GM23248 (cell line): ENCODE measurements at regions not wholly inside any gene's neighbourhood (a gene's known extent, or its start where the extent isn't known, plus 50 kb on each side); places are given as distances from the start of the nearest gene placed in this dataset.

Source experiments
- DNase-seq: peaks from one replicate; pipeline ENCODE4 v3.0.0-alpha.2; 2015
- H2AFZ ChIP-seq: fragments of 200-600 bp; sonication (generic); 2 replicates; pipeline ENCODE4 v1.6.1; 2016; ENCODE audit warnings: antibody characterized with exemption
- H3F3A ChIP-seq: fragments of 200-600 bp; sonication (generic); 2 replicates; pipeline ENCODE4 v1.6.1; 2016; ENCODE audit warnings: mild to moderate bottlenecking, antibody characterized with exemption, mixed run types; ENCODE audit not compliant: insufficient read depth
- H3K27ac ChIP-seq: fragments of 200-600 bp; sonication (generic); 2 replicates; pipeline ENCODE4 v1.5.1; 2016; ENCODE audit warnings: mild to moderate bottlenecking
- H3K27me3 ChIP-seq: fragments of 200-600 bp; sonication (generic); replicated peaks from 2 replicates; pipeline ENCODE4 v1.6.1; 2016; ENCODE audit warnings: mild to moderate bottlenecking; ENCODE audit not compliant: insufficient read depth
- H3K36me3 ChIP-seq: fragments of 200-600 bp; sonication (generic); 2 replicates; pipeline ENCODE4 v1.6.1; 2016; ENCODE audit warnings: low read depth, mild to moderate bottlenecking
- H3K4me1 ChIP-seq: fragments of 200-600 bp; sonication (generic); 2 replicates; pipeline ENCODE4 v1.6.1; 2016; ENCODE audit warnings: mild to moderate bottlenecking; ENCODE audit not compliant: insufficient read depth
- H3K4me2 ChIP-seq: fragments of 200-600 bp; sonication (generic); one replicate; pipeline ENCODE4 v1.6.1; 2016; ENCODE audit warnings: mild to moderate bottlenecking; ENCODE audit not compliant: unreplicated experiment
- H3K4me3 ChIP-seq: fragments of 200-600 bp; sonication (generic); 2 replicates; pipeline ENCODE4 v1.5.1; 2016; ENCODE audit warnings: mild to moderate bottlenecking
- H3K79me2 ChIP-seq: fragments of 200-600 bp; sonication (generic); 2 replicates; pipeline ENCODE4 v1.6.1; 2016; ENCODE audit warnings: mild to moderate bottlenecking; ENCODE audit not compliant: insufficient read depth
- H3K9ac ChIP-seq: fragments of 200-600 bp; sonication (generic); 2 replicates; pipeline ENCODE4 v1.6.1; 2016; ENCODE audit warnings: mild to moderate bottlenecking
- H3K9me2 ChIP-seq: fragments of 200-600 bp; sonication (generic); 2 replicates; pipeline ENCODE4 v1.6.1; 2016; ENCODE audit warnings: mixed run types, mild to moderate bottlenecking, moderate library complexity; ENCODE audit not compliant: insufficient read depth
- H3K9me3 ChIP-seq: fragments of 200-600 bp; sonication (generic); one replicate; pipeline ENCODE4 v1.6.1; 2017; ENCODE audit warnings: low read depth
- H4K20me1 ChIP-seq: fragments of 200-600 bp; sonication (generic); 2 replicates; pipeline ENCODE4 v1.6.0; 2016; ENCODE audit not compliant: insufficient read depth
- EZH2 ChIP-seq: fragments of 200-600 bp; sonication (generic); IDR thresholded peaks from 2 replicates; pipeline ENCODE4 v1.6.1; 2018; ENCODE audit warnings: antibody characterized with exemption, mild to moderate bottlenecking; ENCODE audit not compliant: insufficient read depth, poor library complexity, severe bottlenecking
- EZH2phosphoT487 ChIP-seq: fragments of 200-600 bp; sonication (generic); IDR thresholded peaks from 2 replicates; pipeline ENCODE4 v1.6.1; 2018; ENCODE audit warnings: antibody characterized with exemption, moderate library complexity, mild to moderate bottlenecking, low read depth; ENCODE audit not compliant: insufficient read depth
- WGBS, 2 experiments: methylation state at CpG; one replicate each; pipeline ENCODE4 v1.1.6; 2015 to 2017; ENCODE audit warnings: low lambda C conversion rate in 2 of 2, low coverage in 1 of 2; ENCODE audit errors: missing lambda C conversion rate in 2 of 2; 5-methylcytosine and 5-hydroxymethylcytosine counted together
- in situ Hi-C: fragments of 300-500 bp; cut with MboI; formaldehyde crosslinking; loops from 2 replicates; pipeline ENCODE4 v1.15.0; 2020

DNA sequence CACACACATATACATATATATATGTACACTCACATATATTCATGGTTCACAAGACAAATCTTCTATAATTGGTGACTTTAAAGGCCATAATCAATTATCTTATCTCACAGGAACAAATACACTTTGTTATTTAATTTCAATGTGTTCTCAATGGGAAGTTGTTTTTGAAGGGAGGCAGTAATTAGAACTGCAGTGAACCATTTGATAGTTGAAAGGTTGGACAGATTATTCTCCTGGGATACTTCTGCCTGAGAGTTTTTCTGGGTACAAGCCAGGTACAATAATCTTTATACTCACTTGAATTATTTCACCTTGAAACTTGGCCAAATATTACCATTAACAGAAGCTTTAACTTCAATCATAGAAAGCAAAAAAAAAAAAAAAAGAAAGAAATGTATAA, 546.6 kb upstream of the LRRTM4 start:
- Histone ChIP-seq H3K27ac (no peak overlapping the region), H3K4me2 (no peak overlapping the region), H3K4me3 (no peak overlapping the region), H2AFZ (no peak overlapping the region), H3K27me3 (no peaks in the 10 kb centered on the region), H3K4me1 (no peaks in the 10 kb centered on the region), H3K9me2 (no peaks in the 10 kb centered on the region), H3K36me3 (no peaks in the 10 kb centered on the region), H3K79me2 (no peaks in the 10 kb centered on the region), H3K9ac (no peak overlapping the region), H3K9me3 (no peaks in the 10 kb centered on the region), H4K20me1 (no peaks in the 10 kb centered on the region), H3F3A (no peaks in the 10 kb centered on the region)
- in situ Hi-C loops: no loop called here
- no peak for DNase-seq
- TF ChIP-seq EZH2phosphoT487 (no peak), EZH2 (no peak)

DNA sequence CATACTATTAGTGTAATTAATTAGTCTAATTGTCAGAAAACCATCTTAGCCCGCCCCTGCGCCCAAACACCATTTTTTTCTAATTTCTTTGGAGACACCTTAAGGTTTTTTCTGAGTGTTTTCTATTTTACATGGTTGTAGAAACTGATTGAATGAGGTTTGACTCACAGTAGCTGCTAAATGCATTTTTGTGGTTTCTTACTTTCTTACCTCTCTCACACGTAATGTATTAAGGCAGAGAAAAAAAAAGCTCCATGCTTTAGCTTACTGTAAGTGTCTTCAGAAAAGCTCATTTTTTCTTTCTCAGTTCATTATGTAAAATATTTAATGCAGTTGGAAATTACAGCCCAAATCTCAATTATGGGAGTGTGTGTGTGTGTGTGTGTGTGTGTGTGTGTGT, 548.5 kb upstream of the LRRTM4 start:
- Histone ChIP-seq H3K9me2 (no peaks in the 10 kb centered on the region), H3K36me3 (no peaks in the 10 kb centered on the region), H3K27me3 (no peaks in the 10 kb centered on the region), H4K20me1 (no peaks in the 10 kb centered on the region), H3K79me2 (no peaks in the 10 kb centered on the region), H2AFZ (no peak overlapping the region), H3K9ac (no peak overlapping the region), H3K4me2 (no peak overlapping the region), H3K4me1 (no peaks in the 10 kb centered on the region), H3K27ac (no peak overlapping the region), H3F3A (no peaks in the 10 kb centered on the region), H3K9me3 (no peaks in the 10 kb centered on the region), H3K4me3 (no peak overlapping the region)
- no peak for DNase-seq
- TF ChIP-seq EZH2phosphoT487 (no peak), EZH2 (no peak)
- in situ Hi-C loops: no loop called here
- WGBS, 2 experiments: 26 to 35% methylated on average over 3 of the region's 3 CpGs

DNA sequence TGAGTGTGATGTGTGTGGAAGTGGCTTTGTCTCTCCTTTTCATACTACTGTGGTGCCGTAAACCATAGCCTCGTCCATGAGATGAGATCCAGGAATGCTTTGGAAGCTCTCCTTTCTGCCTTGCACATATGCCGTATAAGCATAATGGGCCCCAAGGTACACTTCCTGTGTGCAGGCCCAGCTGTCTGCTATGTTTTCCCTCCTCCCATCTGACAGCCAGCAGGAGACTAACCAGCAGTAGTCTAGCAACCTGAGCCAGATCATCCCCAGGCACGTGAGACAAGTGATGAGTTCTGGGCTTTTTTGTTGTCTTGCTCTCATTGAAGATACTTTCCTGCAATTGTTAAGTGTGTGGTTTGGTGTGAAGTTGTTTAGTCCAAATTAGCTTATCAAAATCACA, 555.5 kb upstream of the LRRTM4 start:
- DNase-seq: no peak
- Histone ChIP-seq H4K20me1 (no peaks in the 10 kb centered on the region), H3K79me2 (no peaks in the 10 kb centered on the region), H3K4me3 (no peak overlapping the region), H3K9ac (no peak overlapping the region), H3K4me2 (no peak overlapping the region), H3K9me3 (no peaks in the 10 kb centered on the region), H3K9me2 (no peaks in the 10 kb centered on the region), H3K27ac (no peak overlapping the region), H3K27me3 (no peaks in the 10 kb centered on the region), H3K4me1 (no peaks in the 10 kb centered on the region), H3K36me3 (no peaks in the 10 kb centered on the region), H2AFZ (no peak overlapping the region), H3F3A (no peaks in the 10 kb centered on the region)
- in situ Hi-C loops: no loop called here
- no peak for TF ChIP-seq EZH2phosphoT487
- TF ChIP-seq EZH2: no peak
- WGBS, 2 experiments: 0 to 4% methylated on average over 4 of the region's 4 CpGs

DNA sequence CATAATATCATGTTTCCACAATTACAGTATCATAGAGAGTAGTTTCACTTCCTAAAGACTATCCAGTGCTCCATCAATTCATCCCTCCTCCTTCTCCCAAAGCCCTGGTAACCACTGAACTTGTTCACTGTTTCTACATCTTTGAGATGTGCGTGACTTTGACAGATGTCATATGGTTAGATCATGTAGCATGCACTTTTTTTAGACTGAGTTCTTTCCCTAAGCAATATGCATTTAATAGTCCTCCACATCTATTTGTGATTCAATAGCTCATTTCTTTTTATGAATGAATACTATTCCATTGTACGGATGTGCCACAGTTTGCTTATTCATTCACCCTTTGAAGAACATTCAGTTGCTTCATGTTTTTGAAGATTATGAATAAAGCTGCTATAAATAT, 560.4 kb upstream of the LRRTM4 start:
- H4K20me1 ChIP-seq: no peaks in the 10 kb centered on the region
- TF ChIP-seq EZH2 (no peak), EZH2phosphoT487 (no peak)
- 20 to 35% methylated on average over 2 of the region's 2 CpGs for WGBS, 2 experiments
- H3K4me3 ChIP-seq: no peak overlapping the region
- no peaks in the 10 kb centered on the region for H3K27me3 ChIP-seq
- no peaks in the 10 kb centered on the region for H3K36me3 ChIP-seq
- no peak for DNase-seq
- H3F3A ChIP-seq: no peaks in the 10 kb centered on the region
- peaks cover 3% of the 10 kb centered on the region for H3K9me3 ChIP-seq
- no peaks in the 10 kb centered on the region for H3K4me1 ChIP-seq
- no peak overlapping the region for H3K9ac ChIP-seq
- H3K79me2 ChIP-seq: no peaks in the 10 kb centered on the region
- H2AFZ ChIP-seq: no peak overlapping the region
- no peak overlapping the region for H3K4me2 ChIP-seq
- no peak overlapping the region for H3K27ac ChIP-seq
- in situ Hi-C loops: no loop called here
- no peaks in the 10 kb centered on the region for H3K9me2 ChIP-seq

DNA sequence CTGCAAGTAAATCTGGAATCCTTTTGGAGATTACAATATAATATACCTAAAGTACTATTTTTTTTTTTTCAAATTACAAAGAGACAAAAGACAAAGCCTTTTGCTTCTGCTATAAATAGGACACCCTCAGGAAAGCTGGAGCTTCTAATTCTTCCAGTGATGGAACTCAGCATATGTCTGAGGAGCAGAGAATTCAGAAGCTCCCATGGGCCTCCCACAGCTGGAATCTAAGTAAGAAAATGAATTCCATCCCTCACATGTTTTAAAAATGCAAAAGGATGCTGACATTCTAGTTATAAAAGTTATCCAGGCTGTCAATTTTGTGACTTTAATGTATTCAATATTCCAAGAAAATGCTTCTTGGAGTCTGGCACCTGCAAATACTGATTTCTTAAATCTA, 571.3 kb upstream of the LRRTM4 start:
- no peaks in the 10 kb centered on the region for H3K79me2 ChIP-seq
- TF ChIP-seq EZH2phosphoT487 (no peak), EZH2 (no peak)
- H3K27me3 ChIP-seq: no peaks in the 10 kb centered on the region
- H2AFZ ChIP-seq: no peak overlapping the region
- no peaks in the 10 kb centered on the region for H3K36me3 ChIP-seq
- no peaks in the 10 kb centered on the region for H3K4me1 ChIP-seq
- H3K9ac ChIP-seq: no peak overlapping the region
- no peak for DNase-seq
- H3K9me2 ChIP-seq: no peaks in the 10 kb centered on the region
- H3K4me2 ChIP-seq: no peak overlapping the region
- H4K20me1 ChIP-seq: no peaks in the 10 kb centered on the region
- no peak overlapping the region for H3K27ac ChIP-seq
- in situ Hi-C loops: no loop called here
- no peaks in the 10 kb centered on the region for H3F3A ChIP-seq
- no peak overlapping the region for H3K4me3 ChIP-seq
- H3K9me3 ChIP-seq: no peaks in the 10 kb centered on the region
